DOHH2 (cell line): ENCODE measurements at regions not wholly inside any gene's neighbourhood (a gene's known extent, or its start where the extent isn't known, plus 50 kb on each side); places are given as distances from the start of the nearest gene placed in this dataset.

Experiments used
- CTCF ChIP-seq: fragments of 200-600 bp; sonication (generic); IDR thresholded peaks from one replicate; pipeline ENCODE4 v1.5.1; 2014; ENCODE audit warnings: antibody characterized with exemption, mild to moderate bottlenecking, low read depth, low read length; ENCODE audit not compliant: poor library complexity, severe bottlenecking
- EZH2phosphoT487 ChIP-seq: fragments of 200-600 bp; sonication (generic); IDR thresholded peaks from 2 replicates; pipeline ENCODE4 v1.6.1; 2017; ENCODE audit warnings: borderline replicate concordance, mild to moderate bottlenecking, antibody characterized with exemption, low read length, moderate library complexity, mixed read lengths

- no peak for TF ChIP-seq CTCF
- no peak for TF ChIP-seq EZH2phosphoT487
These were observed 100.2 kb upstream of the OR4C13 start for GRCh38 chr11:49851971-49852389.
